K562 (cell line): ENCODE measurements at regions not wholly inside any gene's neighbourhood (a gene's known extent, or its start where the extent isn't known, plus 50 kb on each side); places are given as distances from the start of the nearest gene placed in this dataset.

Experiments used
- ATAC-seq: fragments of 200-7000 bp; cut with Tn5 transposase; 3 replicates; pipeline ENCODE4 v1.9.1; 2020; ENCODE audit warnings: moderate library complexity
- BruUV-seq: library from RNA; stranded (reverse); fragments of 400-500 nt; replicated peaks from 2 replicates; lab custom pipeline; 2021; lab: Mats Ljungman, UMichigan
- CTCF ChIA-PET: fragments of 300-600 bp; formaldehyde crosslinking; extraction: SDS; loops from one replicate; lab custom pipeline; 2021; ENCODE audit warnings: low intra/inter-chr PET ratio; lab: Yijun Ruan, JAX
- POLR2A ChIA-PET: fragments of 300-600, 350-650 bp; sonication (Branson Sonifier 250); formaldehyde crosslinking; extraction: SDS; loops from one replicate; lab custom pipeline; 2021; ENCODE audit warnings: antibody characterized with exemption, inconsistent platforms; lab: Yijun Ruan, JAX
- DNase-seq, 4 experiments: peaks; one replicate each; pipeline versions ENCODE4 v3.0.0 to v3.0.0-alpha.2; 2011 to 2018; ENCODE audit warnings: low spot score in 3 of 4, mixed read lengths in 3 of 4; ENCODE audit errors: extremely low read depth in 1 of 4
- FAIRE-seq: peaks from 2 replicates; lab custom pipeline; 2011; peaks lifted over from hg19 to GRCh38; lab: Jason Lieb, UNC
- H2AFZ ChIP-seq: 2 replicates; pipeline ENCODE4 v1.6.0; 2011; ENCODE audit warnings: low read depth, low read length, control low read depth, inconsistent platforms
- H3K27ac ChIP-seq: fragments of 200-600 bp; 3 replicates; pipeline ENCODE4 v1.8.0; 2011; ENCODE audit warnings: low read depth, mild to moderate bottlenecking, control low read depth, inconsistent platforms, low read length, moderate library complexity, mixed read lengths; ENCODE audit errors: extremely low read depth
- H3K27me3 ChIP-seq, 2 experiments: fragments of 300-600 bp in 1 of 2; 2 replicates in 1 of 2; 3 replicates in 1 of 2; pipeline versions ENCODE4 v1.6.0 to v1.8.0; 2011; ENCODE audit warnings: inconsistent platforms in 2 of 2, low read length in 2 of 2, mild to moderate bottlenecking in 1 of 2, mixed read lengths in 1 of 2, moderate library complexity in 1 of 2; ENCODE audit not compliant: control insufficient read depth in 2 of 2, insufficient read depth in 2 of 2
- H3K36me3 ChIP-seq: fragments of 300-600 bp; 3 replicates; pipeline ENCODE4 v1.8.0; 2011; ENCODE audit warnings: mild to moderate bottlenecking, low read length, inconsistent platforms; ENCODE audit not compliant: control insufficient read depth, insufficient read depth
- H3K4me1 ChIP-seq, 2 experiments: fragments of 200-600 bp in 1 of 2; replicated peaks in 1 of 2; 2 replicates in 1 of 2; 3 replicates in 1 of 2; pipeline versions ENCODE4 v1.5.1 to v1.8.0; 2011; ENCODE audit warnings: inconsistent platforms in 2 of 2, low read length in 2 of 2, mild to moderate bottlenecking in 1 of 2, mixed read lengths in 1 of 2, moderate library complexity in 1 of 2; ENCODE audit not compliant: control insufficient read depth in 2 of 2, insufficient read depth in 2 of 2
- H3K4me2 ChIP-seq: 2 replicates; pipeline ENCODE4 v1.6.1; 2011; ENCODE audit warnings: low read length, control low read depth, inconsistent platforms, mixed read lengths; ENCODE audit not compliant: insufficient read depth
- H3K4me3 ChIP-seq: fragments of 200-600 bp; sonication (generic), shearing (Covaris generic); 2 replicates; pipeline ENCODE4 v1.5.1; 2016; ENCODE audit warnings: control low read depth, inconsistent platforms
- H3K79me2 ChIP-seq: fragments of 200-600 bp; 3 replicates; pipeline ENCODE4 v1.8.0; 2011; ENCODE audit warnings: low read length, inconsistent platforms; ENCODE audit not compliant: control insufficient read depth, insufficient read depth
- H3K9ac ChIP-seq, 2 experiments: 2 replicates each; pipeline versions ENCODE4 v1.6.0 to v1.6.1; 2011; ENCODE audit warnings: low read depth in 2 of 2, low read length in 2 of 2, control low read depth in 1 of 2, inconsistent platforms in 1 of 2, mild to moderate bottlenecking in 1 of 2, mixed read lengths in 1 of 2; ENCODE audit not compliant: insufficient read depth in 1 of 2
- H3K9me1 ChIP-seq: one replicate; pipeline ENCODE4 v1.6.0; 2011; ENCODE audit warnings: inconsistent platforms, mild to moderate bottlenecking, low read length, moderate library complexity; ENCODE audit not compliant: control insufficient read depth, insufficient read depth
- H3K9me3 ChIP-seq: replicated peaks from 2 replicates; pipeline ENCODE4 v1.5.1; 2011; ENCODE audit warnings: low read depth, low read length, inconsistent platforms; ENCODE audit not compliant: control insufficient read depth, insufficient read depth
- H4K20me1 ChIP-seq: replicated peaks from 2 replicates; pipeline ENCODE4 v1.6.1; 2011; ENCODE audit warnings: low read length, inconsistent platforms, mixed read lengths; ENCODE audit not compliant: control insufficient read depth, insufficient read depth
- AFF1 ChIP-seq, 2 experiments: fragments of 450-650 bp; IDR thresholded peaks; 2 replicates each; pipeline ENCODE4 v1.6.1; 2018; ENCODE audit warnings: mild to moderate bottlenecking in 2 of 2, low read depth in 1 of 2; ENCODE audit not compliant: partially characterized antibody in 2 of 2
- CHD1 ChIP-seq: fragments of 200-600 bp; sonication (generic); IDR thresholded peaks from one replicate; pipeline ENCODE4 v1.6.1; 2012; ENCODE audit warnings: mild to moderate bottlenecking, moderate library complexity, low read length, inconsistent platforms
- FOXK2 ChIP-seq, 2 experiments: fragments of 450-650 bp; IDR thresholded peaks in 1 of 2; conservative IDR thresholded peaks in 1 of 2; 2 replicates each; pipeline ENCODE4 v1.6.1; 2016; ENCODE audit warnings: low read depth in 2 of 2, mild to moderate bottlenecking in 1 of 2
- GATA2 ChIP-seq: sonication (generic); formaldehyde crosslinking; IDR thresholded peaks from 2 replicates; pipeline ENCODE4 v1.4.0; 2020; ENCODE audit warnings: mild to moderate bottlenecking, missing genetic modification reagents
- HNRNPL ChIP-seq: fragments of 200-400 bp; formaldehyde crosslinking; IDR thresholded peaks from 2 replicates; pipeline ENCODE4 v1.6.1; 2017; ENCODE audit warnings: low read depth, mild to moderate bottlenecking, low read length
- ILK ChIP-seq: fragments of 450-650 bp; IDR thresholded peaks from 2 replicates; pipeline ENCODE4 v1.6.1; 2016; ENCODE audit warnings: missing genetic modification characterization, low read depth, mild to moderate bottlenecking, missing compliant biosample characterization, moderate library complexity, borderline replicate concordance
- POLR3G ChIP-seq: IDR thresholded peaks from 2 replicates; pipeline ENCODE4 v1.6.1; 2011; ENCODE audit not compliant: insufficient read length, insufficient replicate concordance; ENCODE audit errors: extremely low read depth
- THRA ChIP-seq: fragments of 450-650 bp; IDR thresholded peaks from 2 replicates; pipeline ENCODE4 v1.6.1; 2017; ENCODE audit warnings: mild to moderate bottlenecking, moderate library complexity
- ZNF133 ChIP-seq: fragments of 250-450 bp; sonication (Bioruptor Pico); IDR thresholded peaks from 2 replicates; pipeline ENCODE4 v1.4.0; 2020; ENCODE audit warnings: mild to moderate bottlenecking
- WGBS: fragments of 100-300 bp; shearing (Covaris generic); methylation state at CpG from one replicate; pipeline ENCODE4 v1.1.6; 2016; ENCODE audit warnings: low coverage, mixed read lengths; ENCODE audit not compliant: insufficient coverage; ENCODE audit errors: missing lambda C conversion rate; 5-methylcytosine and 5-hydroxymethylcytosine counted together
- in situ Hi-C: fragments of 300-500 bp; cut with MboI; formaldehyde crosslinking; loops from 4 replicates; pipeline ENCODE4 v1.15.0; 2018; ENCODE audit warnings: inconsistent platforms, mixed read lengths
- intact Hi-C: fragments of 100-400 bp; cut with micrococcal nuclease; formaldehyde crosslinking; loops from 2 replicates; pipeline ENCODE4 v1.14.2; 2022

GRCh38 chr7:155983176-155983815 is 171.0 kb upstream of the SHH start:
- Histone ChIP-seq H3K27me3 (peaks cover 0 to 35% of the 10 kb centered on the region in 2 experiments; a peak in 3 of 5 replicates), H3K79me2 (no peaks in the 10 kb centered on the region), H3K4me1 (no peaks in the 10 kb centered on the region), H3K9me3 (no peaks in the 10 kb centered on the region), H3K9me1 (peaks cover 3% of the 10 kb centered on the region), H3K4me2 (no peak overlapping the region), H3K36me3 (no peaks in the 10 kb centered on the region), H4K20me1 (no peaks in the 10 kb centered on the region), H2AFZ (no peak overlapping the region), H3K9ac (no peak overlapping the region), H3K4me3 (no peak overlapping the region), H3K27ac (no peak overlapping the region)
- BruUV-seq = no TSS peak
- intact Hi-C loops = no loop called here
- no peak for TF ChIP-seq GATA2 (CRISPR knock-in tag)
- TF ChIP-seq ILK = no peak
- no peak for TF ChIP-seq HNRNPL
- TF ChIP-seq AFF1 (IDR thresholded peaks at IDR 0.05; ENCODE audit: low read depth in 1 of 2, partially characterized antibody in 2 of 2) = no peak
- TF ChIP-seq POLR3G = no peak
- no peak for TF ChIP-seq THRA
- TF ChIP-seq FOXK2 (conservative IDR thresholded peaks at IDR 0.05 in 1 of 2, IDR thresholded peaks at IDR 0.05 in 1 of 2; ENCODE audit: low read depth in 2 of 2) = no peak
- TF ChIP-seq ZNF133 (CRISPR knock-in tag) = no peak
- no peak for TF ChIP-seq CHD1
- CTCF ChIA-PET = no interaction called here
- no peak for FAIRE-seq
- DNase-seq = no peak
- in situ Hi-C loops = no loop called here
- POLR2A ChIA-PET = interaction anchor here (0.5 to 1.4 kb wide), 2 partner anchors 13 to 909 kb away, joined by 3 read pairs; no protein-coding TSS in a partner anchor
- WGBS = 3% methylated on average over 14 of the region's 14 CpGs
- ATAC-seq = no peak
